OCI-LY3 (cell line): ENCODE measurements at regions not wholly inside any gene's neighbourhood (a gene's known extent, or its start where the extent isn't known, plus 50 kb on each side); places are given as distances from the start of the nearest gene placed in this dataset.

Experiments used
- CTCF ChIP-seq: fragments of 200-600, 300-600 bp; sonication (generic); IDR thresholded peaks from 2 replicates; pipeline ENCODE4 v1.5.1; 2014; ENCODE audit warnings: antibody characterized with exemption, low read length, low read depth
- EZH2phosphoT487 ChIP-seq: fragments of 200-600 bp; shearing (Covaris generic); IDR thresholded peaks from 2 replicates; pipeline ENCODE4 v1.6.1; 2018; ENCODE audit warnings: antibody characterized with exemption, mixed run types, low read depth

- TF ChIP-seq CTCF, result no peak
- no peak for TF ChIP-seq EZH2phosphoT487
These were observed 621.5 kb upstream of the TBL1XR1 start for GRCh38 chr3:177818712-177819240.
